Naive thymus-derived CD4-positive, alpha-beta T cell (primary cell): ENCODE measurements at regions not wholly inside any gene's neighbourhood (a gene's known extent, or its start where the extent isn't known, plus 50 kb on each side); places are given as distances from the start of the nearest gene placed in this dataset.

Experiments used
- ATAC-seq: fragments of 150-1000 bp; cut with Tn5 transposase; 2 replicates; pipeline ENCODE4 v1.10.0; 2021; ENCODE audit warnings: mild to moderate bottlenecking, moderate library complexity
- CTCF ChIA-PET: fragments of 350-600 bp; sonication (Branson Sonifier 250); formaldehyde crosslinking; loops from one replicate; lab custom pipeline; 2021; ENCODE audit warnings: antibody characterized with exemption; lab: Charles Lee
- POLR2A ChIA-PET: fragments of 350-600 bp; sonication (Branson Sonifier 250); formaldehyde crosslinking; loops from one replicate; lab custom pipeline; 2021; ENCODE audit warnings: antibody characterized with exemption, inconsistent platforms; lab: Charles Lee
- DNase-seq, 9 donors: peaks; one replicate each; pipeline versions ENCODE4 v3.0.0 to v3.0.0-alpha.2; 2020 to 2022; ENCODE audit warnings: mixed read lengths in 1 of 9
- H3K27ac ChIP-seq: one replicate; pipeline ENCODE4 v1.7.0; 2013; ENCODE audit warnings: mild to moderate bottlenecking, low read depth, low read length, moderate library complexity
- H3K27me3 ChIP-seq, 2 donors: one replicate each; pipeline ENCODE4 v1.7.0; 2013; ENCODE audit warnings: low read length in 2 of 2, mild to moderate bottlenecking in 2 of 2, moderate library complexity in 2 of 2; ENCODE audit not compliant: control insufficient read depth in 2 of 2, insufficient read depth in 2 of 2
- H3K36me3 ChIP-seq, 3 experiments: 1 replicate in 2 of 3; 2 replicates in 1 of 3; pipeline ENCODE4 v1.7.0; 2013; ENCODE audit warnings: low read length in 3 of 3, mild to moderate bottlenecking in 3 of 3, moderate library complexity in 1 of 3; ENCODE audit not compliant: insufficient read depth in 3 of 3, control insufficient read depth in 2 of 3
- H3K4me1 ChIP-seq, 2 donors: one replicate each; pipeline ENCODE4 v1.7.0; 2013; ENCODE audit warnings: low read length in 2 of 2, mild to moderate bottlenecking in 2 of 2, moderate library complexity in 1 of 2; ENCODE audit not compliant: control insufficient read depth in 2 of 2, insufficient read depth in 2 of 2
- H3K4me3 ChIP-seq: 2 replicates; pipeline ENCODE4 v1.7.0; 2013; ENCODE audit warnings: mild to moderate bottlenecking, low read length
- H3K9me3 ChIP-seq, 3 experiments: 1 replicate in 2 of 3; 2 replicates in 1 of 3; pipeline ENCODE4 v1.7.0; 2013; ENCODE audit warnings: low read length in 3 of 3; ENCODE audit not compliant: control insufficient read depth in 2 of 3
- H3K27ac Mint-ChIP-seq, 9 donors: one replicate each; pipeline ENCODE4 v1.8.0; 2020 to 2022; ENCODE audit warnings: mixed read lengths in 9 of 9, mild to moderate bottlenecking in 8 of 9, moderate library complexity in 5 of 9, inconsistent platforms in 2 of 9
- H3K27me3 Mint-ChIP-seq, 5 donors: one replicate each; pipeline ENCODE4 v1.8.0; 2021 to 2022; ENCODE audit warnings: mixed read lengths in 5 of 5, mild to moderate bottlenecking in 1 of 5
- H3K36me3 Mint-ChIP-seq, 5 donors: one replicate each; pipeline ENCODE4 v1.8.0; 2020 to 2022; ENCODE audit warnings: mixed read lengths in 5 of 5, mild to moderate bottlenecking in 3 of 5, inconsistent platforms in 1 of 5
- H3K4me1 Mint-ChIP-seq, 7 donors: one replicate each; pipeline ENCODE4 v1.8.0; 2020 to 2022; ENCODE audit warnings: mixed read lengths in 7 of 7, mild to moderate bottlenecking in 3 of 7, inconsistent platforms in 1 of 7
- H3K4me3 Mint-ChIP-seq, 10 donors: one replicate each; pipeline ENCODE4 v1.8.0; 2020 to 2022; ENCODE audit warnings: mild to moderate bottlenecking in 10 of 10, mixed read lengths in 10 of 10, moderate library complexity in 6 of 10, inconsistent platforms in 2 of 10
- H3K9me3 Mint-ChIP-seq, 11 donors: one replicate each; pipeline ENCODE4 v1.8.0; 2020 to 2022; ENCODE audit warnings: mixed read lengths in 11 of 11, mild to moderate bottlenecking in 4 of 11, inconsistent platforms in 1 of 11, moderate library complexity in 1 of 11
- intact Hi-C, 2 donors: fragments of 100-400 bp; cut with micrococcal nuclease; formaldehyde crosslinking; loops; one replicate each; pipeline ENCODE4 v1.15.1; 2023

DNA sequence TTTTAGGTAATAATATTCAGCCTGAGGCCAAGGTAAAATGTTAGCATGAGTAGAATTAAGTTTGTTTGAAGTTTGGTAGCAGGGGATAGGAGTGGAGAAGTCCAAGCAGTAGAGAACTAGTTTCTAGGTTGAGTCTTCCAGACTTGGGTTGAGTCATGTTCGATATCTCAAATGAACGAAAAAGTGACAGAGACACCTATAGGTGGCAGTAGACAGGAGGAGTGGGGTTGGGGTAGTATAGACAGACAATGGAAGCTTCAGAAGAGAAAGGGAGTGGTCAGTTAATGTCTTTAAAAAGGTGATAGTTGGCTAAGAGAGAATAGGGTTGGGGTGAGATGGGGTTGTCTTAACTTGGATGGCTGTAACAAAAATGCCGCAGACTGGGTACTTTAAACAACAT, 58.7 kb upstream of the EMCN start:
- DNase-seq (no peak), ATAC-seq (no peak)
- H3K4me1 ChIP-seq: no peaks in the 10 kb centered on the region
- intact Hi-C loops: no loop called here
- no peak overlapping the region for H3K4me3 Mint-ChIP-seq
- H3K36me3 ChIP-seq: no peaks in the 10 kb centered on the region
- H3K4me1 Mint-ChIP-seq: peaks cover 0 to 1% (median 0%) of the 10 kb centered on the region in 7 donors
- H3K27me3 Mint-ChIP-seq: peaks cover 0 to 9% (median 4%) of the 10 kb centered on the region in 5 donors
- no peaks in the 10 kb centered on the region for H3K9me3 ChIP-seq
- no peak overlapping the region for H3K27ac Mint-ChIP-seq
- no peak overlapping the region for H3K4me3 ChIP-seq
- no peaks in the 10 kb centered on the region for H3K36me3 Mint-ChIP-seq
- POLR2A ChIA-PET: no interaction called here
- CTCF ChIA-PET: no interaction called here
- H3K9me3 Mint-ChIP-seq: peaks cover 0 to 4% (median 0%) of the 10 kb centered on the region in 11 donors
- no peaks in the 10 kb centered on the region for H3K27me3 ChIP-seq
- no peak overlapping the region for H3K27ac ChIP-seq

GRCh38 chr4:100574607-100575006, 56.8 kb upstream of the EMCN start:
- no peak overlapping the region for H3K27ac Mint-ChIP-seq

GRCh38 chr4:100569196-100569595, 51.4 kb upstream of the EMCN start:
- Mint-ChIP-seq H3K36me3 (peaks cover 0 to 2% (median 0%) of the 10 kb centered on the region in 5 donors), H3K27ac (peak overlapping the region in 3 of 9 donors; percentile 6 to 71 (median 40)), H3K27me3 (peaks cover 0 to 4% (median 0%) of the 10 kb centered on the region in 5 donors), H3K9me3 (no peaks in the 10 kb centered on the region), H3K4me3 (peak overlapping the region in 6 of 10 donors; percentile 8 to 45 (median 26)), H3K4me1 (peaks cover 11 to 30% (median 24%) of the 10 kb centered on the region in 7 donors)
- ChIA-PET POLR2A (no interaction called here), CTCF (no interaction called here)
- H3K9me3 ChIP-seq: no peaks in the 10 kb centered on the region
- H3K4me1 ChIP-seq: peaks cover 0 to 6% of the 10 kb centered on the region in 2 donors
- ATAC-seq (no peak), DNase-seq (no peak)
- no peaks in the 10 kb centered on the region for H3K36me3 ChIP-seq
- H3K27me3 ChIP-seq: no peaks in the 10 kb centered on the region
- intact Hi-C loops: no loop called here
- H3K27ac ChIP-seq: no peak overlapping the region
- no peak overlapping the region for H3K4me3 ChIP-seq

More at GRCh38 chr4:100574607-100575006, 56.8 kb upstream of the EMCN start:
- no peaks in the 10 kb centered on the region for H3K36me3 Mint-ChIP-seq
- POLR2A ChIA-PET: no interaction called here
- Histone ChIP-seq H3K27me3 (no peaks in the 10 kb centered on the region), H3K4me1 (no peaks in the 10 kb centered on the region), H3K4me3 (no peak overlapping the region), H3K36me3 (no peaks in the 10 kb centered on the region), H3K9me3 (no peaks in the 10 kb centered on the region), H3K27ac (no peak overlapping the region)
- intact Hi-C loops: no loop called here
- no peak for ATAC-seq
- peaks cover 0 to 4% (median 0%) of the 10 kb centered on the region in 11 donors for H3K9me3 Mint-ChIP-seq
- CTCF ChIA-PET: no interaction called here
- peaks cover 0 to 1% (median under 1%) of the 10 kb centered on the region in 7 donors for H3K4me1 Mint-ChIP-seq
- peaks cover 0 to 9% (median 4%) of the 10 kb centered on the region in 5 donors for H3K27me3 Mint-ChIP-seq
- DNase-seq: no peak
- no peak overlapping the region for H3K4me3 Mint-ChIP-seq
